NCI-H2107 (cell line): ENCODE measurements at regions not wholly inside any gene's neighbourhood (a gene's known extent, or its start where the extent isn't known, plus 50 kb on each side); places are given as distances from the start of the nearest gene placed in this dataset.

Source experiments
- DNase-seq: peaks from one replicate; lab custom pipeline; 2025; lab: John Stamatoyannopoulos, UW

DNA sequence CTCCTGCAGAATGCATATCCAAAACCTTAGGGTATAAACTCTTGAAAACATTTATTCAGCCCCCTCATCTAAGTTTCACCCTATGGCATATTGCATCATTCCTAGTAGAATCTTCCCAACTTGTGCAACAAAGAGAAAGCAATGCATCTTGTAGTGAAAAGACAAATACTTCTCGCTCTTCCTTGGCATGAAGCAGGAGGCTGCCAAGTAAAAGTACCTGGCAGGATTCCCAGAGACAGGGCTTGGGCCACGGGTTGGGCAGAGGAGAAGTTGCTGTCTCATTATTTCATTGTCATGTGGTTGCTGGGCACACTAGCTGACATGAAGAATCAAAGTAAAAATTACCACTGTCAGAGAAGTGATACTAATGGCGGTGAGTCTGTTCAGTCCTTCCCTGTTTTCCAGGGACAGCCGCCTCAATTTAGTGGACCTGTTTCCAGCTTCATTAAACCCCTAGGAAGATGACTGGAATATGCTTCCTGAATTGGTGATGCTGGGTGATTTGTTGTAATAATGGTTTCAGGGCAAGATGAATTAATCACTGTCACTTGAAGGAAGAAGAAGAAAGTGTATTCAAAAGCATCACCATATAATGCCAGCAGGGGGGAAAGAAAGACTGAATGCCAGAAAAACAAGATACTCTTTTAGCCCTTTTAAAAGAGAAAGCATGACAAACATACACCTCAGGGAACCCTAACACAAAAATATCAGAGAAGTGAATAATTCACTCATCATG lies 380.5 kb upstream of the IGFBP7 start:
- no peak for DNase-seq

DNA sequence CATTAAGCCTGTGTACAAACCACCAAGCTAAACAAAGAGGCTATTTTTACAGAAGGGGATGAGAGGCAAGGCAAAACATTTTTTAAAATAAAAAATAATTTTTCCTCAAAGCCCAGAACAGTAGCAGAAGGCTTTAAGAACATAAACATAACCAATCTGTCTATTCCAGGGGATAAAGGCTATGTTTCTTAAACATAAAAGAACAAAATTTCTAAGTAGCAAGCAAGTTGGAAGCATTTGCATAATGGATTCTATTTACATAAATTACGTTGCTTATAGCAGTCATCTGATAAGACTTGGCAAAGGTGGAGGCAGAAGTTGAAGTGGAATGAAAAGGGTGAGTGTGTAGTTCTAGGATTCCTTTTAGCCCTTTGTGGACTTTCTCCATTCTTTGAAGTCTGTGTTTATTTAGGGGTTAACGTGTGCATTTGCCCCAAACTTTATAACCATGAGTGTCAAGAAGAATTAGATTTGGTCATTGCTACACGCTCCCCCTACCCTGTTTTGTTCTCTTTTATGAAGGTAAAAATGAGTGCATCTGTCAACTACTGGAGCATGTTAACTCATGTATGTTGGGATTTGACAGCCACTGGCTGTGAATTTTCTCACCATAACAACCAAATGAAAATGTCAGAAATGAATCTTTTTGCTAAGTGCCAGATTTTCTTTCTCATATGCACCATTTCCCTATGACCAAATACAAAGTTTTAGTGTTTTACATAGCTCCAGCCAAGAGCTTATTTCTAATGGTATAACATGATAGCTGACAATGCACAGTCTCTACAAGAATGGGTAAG lies 378.4 kb upstream of the IGFBP7 start:
- no peak for DNase-seq

GRCh38 chr4:57475424-57475823 lies 365.2 kb upstream of the IGFBP7 start:
- no peak for DNase-seq

- DNase-seq = no peak
Observed at GRCh38 chr4:57465321-57466056, 355.3 kb upstream of the IGFBP7 start.

GRCh38 chr4:57462843-57463242 lies 352.7 kb upstream of the IGFBP7 start:
- no peak for DNase-seq

- no peak for DNase-seq
Observed at GRCh38 chr4:57460967-57461366, 350.8 kb upstream of the IGFBP7 start.

DNA sequence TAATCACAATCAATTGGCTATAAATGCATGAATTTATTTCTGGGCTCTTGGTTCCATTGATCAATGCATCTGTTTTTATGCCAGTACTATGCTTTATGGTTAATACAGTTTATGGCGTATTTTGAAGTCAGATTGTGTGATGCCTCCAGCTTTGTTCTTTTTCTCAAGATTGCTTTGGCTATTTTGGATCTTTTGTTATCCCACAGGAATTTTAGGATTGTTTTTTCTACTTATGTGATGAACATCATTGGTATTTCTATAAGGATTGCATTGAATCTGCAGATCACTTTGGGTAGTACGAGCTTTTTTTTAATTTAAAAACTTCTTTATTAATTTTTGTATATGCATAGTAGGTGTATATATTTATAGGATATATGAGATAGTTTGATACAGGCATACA lies 338.7 kb upstream of the IGFBP7 start:
- DNase-seq = no peak

DNA sequence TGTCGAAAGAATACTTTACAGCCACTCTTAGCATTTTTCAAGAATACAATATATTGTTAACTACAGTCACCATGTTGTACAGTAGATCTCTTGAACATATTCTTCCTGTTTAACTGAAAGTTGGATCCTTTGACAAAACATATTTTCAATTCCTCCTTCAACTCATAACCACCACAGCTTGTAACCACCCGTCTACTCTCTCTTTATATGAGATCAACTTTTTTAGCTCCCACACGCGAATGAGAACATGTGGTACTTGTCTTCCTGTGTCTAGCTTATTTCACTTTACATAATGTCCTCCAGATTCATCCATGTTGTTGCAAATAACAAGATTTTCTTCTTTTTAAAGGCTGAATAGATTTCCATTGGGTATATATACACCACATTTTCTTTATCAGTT lies 338.3 kb upstream of the IGFBP7 start:
- DNase-seq = no peak

GRCh38 chr4:57446266-57446665 lies 336.1 kb upstream of the IGFBP7 start:
- no peak for DNase-seq

DNA sequence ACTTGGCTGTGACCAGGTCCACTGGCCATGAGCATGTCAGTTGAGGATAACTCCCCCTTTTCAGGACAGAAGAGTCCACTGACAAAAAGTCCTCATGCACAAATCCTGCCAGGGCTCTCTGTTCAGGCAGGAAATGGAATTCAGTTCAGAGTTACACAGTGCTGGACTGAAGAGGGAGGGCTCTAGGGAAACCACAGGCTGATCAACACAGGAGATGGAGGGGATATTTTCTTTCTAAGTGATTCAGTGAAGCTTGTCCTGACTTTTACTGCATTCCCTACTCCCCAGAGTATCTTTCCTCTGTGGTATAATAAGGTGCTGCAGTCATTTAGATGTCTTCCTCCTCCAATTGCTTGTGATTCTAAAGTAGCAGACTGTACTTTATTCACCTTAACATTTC lies 335.5 kb upstream of the IGFBP7 start:
- DNase-seq = no peak

- no peak for DNase-seq
Observed at GRCh38 chr4:57444671-57445070, 334.5 kb upstream of the IGFBP7 start.

- no peak for DNase-seq
Observed at GRCh38 chr4:57443787-57444186, 333.6 kb upstream of the IGFBP7 start.

GRCh38 chr4:57443308-57443707 lies 333.1 kb upstream of the IGFBP7 start:
- DNase-seq = no peak

- DNase-seq = peak; percentile 0
Observed at GRCh38 chr4:57442831-57443291, 332.7 kb upstream of the IGFBP7 start.

GRCh38 chr4:57442241-57442640 lies 332.1 kb upstream of the IGFBP7 start:
- no peak for DNase-seq

DNA sequence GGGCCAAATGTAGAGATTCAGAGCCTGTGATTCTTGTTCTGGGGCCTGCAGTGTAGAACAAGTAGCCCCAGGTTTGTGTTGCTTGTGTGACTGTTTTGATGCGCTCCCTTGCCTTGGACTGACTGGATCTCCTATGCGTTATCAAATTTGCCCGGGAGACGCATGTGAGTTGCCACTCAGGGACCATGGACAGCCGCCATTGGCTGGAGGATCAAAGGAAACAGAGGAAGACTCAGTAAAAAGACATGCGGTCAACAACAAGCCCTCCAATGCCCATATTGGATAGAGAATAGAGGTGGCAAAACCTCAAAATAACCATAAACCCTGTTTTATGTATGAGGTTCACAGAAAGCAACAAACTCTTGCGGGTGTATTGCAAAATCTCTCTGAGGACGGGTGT lies 327.5 kb upstream of the IGFBP7 start:
- DNase-seq = no peak

GRCh38 chr4:57435300-57435699 lies 325.1 kb upstream of the IGFBP7 start:
- DNase-seq = no peak

- DNase-seq = no peak
Observed at GRCh38 chr4:57430726-57431125, 320.5 kb upstream of the IGFBP7 start.

GRCh38 chr4:57426779-57427395 lies 316.7 kb upstream of the IGFBP7 start:
- no peak for DNase-seq

- no peak for DNase-seq
Observed at GRCh38 chr4:57425610-57426009, 315.4 kb upstream of the IGFBP7 start.

DNA sequence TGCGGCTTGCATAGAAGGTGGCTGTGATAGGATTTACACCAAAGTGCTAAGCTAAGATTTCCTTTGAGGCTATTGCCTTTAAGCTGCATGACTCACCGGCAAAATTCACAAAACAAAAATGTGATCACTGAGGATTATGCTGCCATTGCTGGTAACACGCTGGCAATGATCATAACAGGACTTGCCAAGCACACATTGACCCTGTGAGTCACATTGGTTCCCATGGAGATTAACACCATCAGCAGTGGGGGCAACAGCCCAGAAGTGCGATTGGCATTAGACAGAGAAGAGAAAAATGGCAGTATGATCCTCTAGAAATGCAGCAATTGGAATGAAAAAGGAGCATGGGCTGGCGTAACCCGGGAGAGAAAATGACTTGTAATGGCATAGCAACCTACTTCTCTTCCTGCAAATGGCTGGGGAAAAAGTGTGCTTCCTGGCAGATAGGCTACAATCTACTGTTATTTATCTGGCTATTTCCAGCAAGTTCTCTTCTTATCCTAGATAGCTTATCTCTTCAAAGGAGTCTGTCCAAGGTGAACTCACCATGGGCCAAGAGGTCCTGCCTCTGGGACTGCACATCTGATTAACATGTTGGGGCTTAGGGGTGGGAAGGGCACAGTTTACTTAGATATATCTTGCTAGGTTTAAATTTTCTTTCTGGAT lies 314.2 kb upstream of the IGFBP7 start:
- no peak for DNase-seq

- DNase-seq = no peak
Observed at GRCh38 chr4:57418133-57418532, 307.9 kb upstream of the IGFBP7 start.
